Glutamatergic neuron (in vitro differentiated cells): ENCODE measurements at regions not wholly inside any gene's neighbourhood (a gene's known extent, or its start where the extent isn't known, plus 50 kb on each side); places are given as distances from the start of the nearest gene placed in this dataset.

Source experiments
- DNase-seq: peaks from one replicate; pipeline ENCODE4 v3.0.0; 2022
- H3K27ac Mint-ChIP-seq: one replicate; pipeline ENCODE4 v1.8.0; 2020; ENCODE audit warnings: mild to moderate bottlenecking, mixed read lengths, inconsistent platforms; ENCODE audit not compliant: unreplicated experiment
- H3K27me3 Mint-ChIP-seq: one replicate; pipeline ENCODE4 v1.8.0; 2020; ENCODE audit warnings: mild to moderate bottlenecking, moderate library complexity, mixed read lengths, inconsistent platforms; ENCODE audit not compliant: unreplicated experiment
- H3K36me3 Mint-ChIP-seq: one replicate; pipeline ENCODE4 v1.8.0; 2020; ENCODE audit warnings: mild to moderate bottlenecking, mixed read lengths, inconsistent platforms; ENCODE audit not compliant: unreplicated experiment
- H3K4me1 Mint-ChIP-seq: one replicate; pipeline ENCODE4 v1.8.0; 2020; ENCODE audit warnings: mild to moderate bottlenecking, low read depth, mixed read lengths, inconsistent platforms; ENCODE audit not compliant: unreplicated experiment
- H3K4me3 Mint-ChIP-seq: one replicate; pipeline ENCODE4 v1.8.0; 2020; ENCODE audit warnings: mild to moderate bottlenecking, mixed read lengths, inconsistent platforms; ENCODE audit not compliant: unreplicated experiment
- H3K9me3 Mint-ChIP-seq: one replicate; pipeline ENCODE4 v1.8.0; 2020; ENCODE audit warnings: mild to moderate bottlenecking, moderate library complexity, mixed read lengths, inconsistent platforms; ENCODE audit not compliant: unreplicated experiment
- CTCF ChIP-seq: fragments of 200-600 bp; sonication (generic); IDR thresholded peaks from one replicate; pipeline ENCODE4 v1.5.0; 2021; ENCODE audit not compliant: partially characterized antibody, unreplicated experiment

GRCh38 chr14:101073598-101073965, 170.1 kb upstream of the RTL1 start:
- Mint-ChIP-seq H3K4me1 (peaks cover 16% of the 10 kb centered on the region), H3K36me3 (no peaks in the 10 kb centered on the region), H3K27ac (no peak overlapping the region), H3K4me3 (no peak overlapping the region), H3K27me3 (peaks cover 10% of the 10 kb centered on the region), H3K9me3 (peaks cover 5% of the 10 kb centered on the region)
- TF ChIP-seq CTCF = no peak
- DNase-seq = no peak

GRCh38 chr14:101074196-101075024, 170.9 kb upstream of the RTL1 start:
- no peak overlapping the region for H3K27ac Mint-ChIP-seq
- TF ChIP-seq CTCF = no peak
- peaks cover 10% of the 10 kb centered on the region for H3K4me1 Mint-ChIP-seq
- no peak for DNase-seq
- H3K4me3 Mint-ChIP-seq = no peak overlapping the region
- no peaks in the 10 kb centered on the region for H3K36me3 Mint-ChIP-seq
- peaks cover 12% of the 10 kb centered on the region for H3K27me3 Mint-ChIP-seq
- H3K9me3 Mint-ChIP-seq = peaks cover 5% of the 10 kb centered on the region

- DNase-seq = no peak
- Mint-ChIP-seq H3K36me3 (no peaks in the 10 kb centered on the region), H3K4me3 (no peak overlapping the region), H3K9me3 (peaks cover 7% of the 10 kb centered on the region), H3K27ac (no peak overlapping the region), H3K4me1 (peaks cover 10% of the 10 kb centered on the region), H3K27me3 (peaks cover 13% of the 10 kb centered on the region)
- TF ChIP-seq CTCF = no peak
These were observed 171.7 kb upstream of the RTL1 start for GRCh38 chr14:101075025-101075800.

- H3K27me3 Mint-ChIP-seq = peaks cover 13% of the 10 kb centered on the region
- H3K4me1 Mint-ChIP-seq = peaks cover 10% of the 10 kb centered on the region
- H3K9me3 Mint-ChIP-seq = peaks cover 5% of the 10 kb centered on the region
- no peak overlapping the region for H3K27ac Mint-ChIP-seq
- no peak for DNase-seq
- no peak overlapping the region for H3K4me3 Mint-ChIP-seq
- TF ChIP-seq CTCF = no peak
- H3K36me3 Mint-ChIP-seq = no peaks in the 10 kb centered on the region
These were observed 172.4 kb upstream of the RTL1 start for GRCh38 chr14:101075801-101076413.
